ENCODE measurements at regions not wholly inside any gene's neighbourhood (a gene's known extent, or its start where the extent isn't known, plus 50 kb on each side); places are given as distances from the start of the nearest gene placed in this dataset.

DNA sequence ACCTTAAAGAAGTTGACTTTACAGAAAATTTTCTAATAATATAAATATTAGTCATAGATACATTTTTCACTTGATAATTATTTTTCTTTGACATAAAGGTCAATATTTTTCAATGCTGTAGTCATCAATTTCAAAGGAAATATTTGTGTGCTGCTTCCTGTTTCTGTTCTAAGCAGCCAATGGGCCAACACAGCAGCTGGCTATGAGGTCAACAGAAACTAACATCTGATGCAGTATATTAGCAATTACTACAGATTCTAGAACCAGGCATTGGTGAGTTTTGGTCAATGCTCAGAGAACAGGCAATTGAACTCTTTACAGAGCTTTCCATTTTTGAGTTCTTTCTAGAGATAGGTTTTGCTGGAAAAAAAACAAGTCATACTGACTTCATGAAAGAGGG, 669.6 kb upstream of the NRSN1 start:
- TF ChIP-seq, protein P1, sequence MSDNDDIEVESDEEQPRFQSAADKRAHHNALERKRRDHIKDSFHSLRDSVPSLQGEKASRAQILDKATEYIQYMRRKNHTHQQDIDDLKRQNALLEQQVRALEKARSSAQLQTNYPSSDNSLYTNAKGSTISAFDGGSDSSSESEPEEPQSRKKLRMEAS (IDR thresholded peaks at IDR 0.05), result no peak
- TF ChIP-seq SIN3A (IDR thresholded peaks at IDR 0.05; ENCODE audit: low read depth) (no peak), POLR2A (IDR thresholded peaks at IDR 0.05; ENCODE audit: borderline replicate concordance, extremely low read depth, insufficient read depth, insufficient read length) (no peak), ELF1 (IDR thresholded peaks at IDR 0.05; ENCODE audit: borderline replicate concordance, low read depth) (no peak), EZH2 (IDR thresholded peaks at IDR 0.05) (no peak), POLR2AphosphoS5 (IDR thresholded peaks at IDR 0.05; ENCODE audit: low read depth, low read length) (no peak), ZBTB33 (IDR thresholded peaks at IDR 0.05; ENCODE audit: extremely low read depth, insufficient replicate concordance, low read length) (no peak), EZH2phosphoT487 (IDR thresholded peaks at IDR 0.05; ENCODE audit: borderline replicate concordance) (no peak), YY1 (IDR thresholded peaks at IDR 0.05; ENCODE audit: extremely low read depth, insufficient replicate concordance, low read depth, low read length) (no peak), RAD21 (IDR thresholded peaks at IDR 0.05; ENCODE audit: low read depth) (no peak), ZFX (IDR thresholded peaks at IDR 0.05) (no peak)
- TF ChIP-seq, protein P2, sequence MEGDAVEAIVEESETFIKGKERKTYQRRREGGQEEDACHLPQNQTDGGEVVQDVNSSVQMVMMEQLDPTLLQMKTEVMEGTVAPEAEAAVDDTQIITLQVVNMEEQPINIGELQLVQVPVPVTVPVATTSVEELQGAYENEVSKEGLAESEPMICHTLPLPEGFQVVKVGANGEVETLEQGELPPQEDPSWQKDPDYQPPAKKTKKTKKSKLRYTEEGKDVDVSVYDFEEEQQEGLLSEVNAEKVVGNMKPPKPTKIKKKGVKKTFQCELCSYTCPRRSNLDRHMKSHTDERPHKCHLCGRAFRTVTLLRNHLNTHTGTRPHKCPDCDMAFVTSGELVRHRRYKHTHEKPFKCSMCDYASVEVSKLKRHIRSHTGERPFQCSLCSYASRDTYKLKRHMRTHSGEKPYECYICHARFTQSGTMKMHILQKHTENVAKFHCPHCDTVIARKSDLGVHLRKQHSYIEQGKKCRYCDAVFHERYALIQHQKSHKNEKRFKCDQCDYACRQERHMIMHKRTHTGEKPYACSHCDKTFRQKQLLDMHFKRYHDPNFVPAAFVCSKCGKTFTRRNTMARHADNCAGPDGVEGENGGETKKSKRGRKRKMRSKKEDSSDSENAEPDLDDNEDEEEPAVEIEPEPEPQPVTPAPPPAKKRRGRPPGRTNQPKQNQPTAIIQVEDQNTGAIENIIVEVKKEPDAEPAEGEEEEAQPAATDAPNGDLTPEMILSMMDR (IDR thresholded peaks at IDR 0.05 in 2 of 3, conservative IDR thresholded peaks at IDR 0.05 in 1 of 3; ENCODE audit: borderline replicate concordance in 1 of 3, insufficient read depth in 1 of 3, low read depth in 2 of 3, low read length in 2 of 3), result no peak
- TF ChIP-seq, protein P3, sequence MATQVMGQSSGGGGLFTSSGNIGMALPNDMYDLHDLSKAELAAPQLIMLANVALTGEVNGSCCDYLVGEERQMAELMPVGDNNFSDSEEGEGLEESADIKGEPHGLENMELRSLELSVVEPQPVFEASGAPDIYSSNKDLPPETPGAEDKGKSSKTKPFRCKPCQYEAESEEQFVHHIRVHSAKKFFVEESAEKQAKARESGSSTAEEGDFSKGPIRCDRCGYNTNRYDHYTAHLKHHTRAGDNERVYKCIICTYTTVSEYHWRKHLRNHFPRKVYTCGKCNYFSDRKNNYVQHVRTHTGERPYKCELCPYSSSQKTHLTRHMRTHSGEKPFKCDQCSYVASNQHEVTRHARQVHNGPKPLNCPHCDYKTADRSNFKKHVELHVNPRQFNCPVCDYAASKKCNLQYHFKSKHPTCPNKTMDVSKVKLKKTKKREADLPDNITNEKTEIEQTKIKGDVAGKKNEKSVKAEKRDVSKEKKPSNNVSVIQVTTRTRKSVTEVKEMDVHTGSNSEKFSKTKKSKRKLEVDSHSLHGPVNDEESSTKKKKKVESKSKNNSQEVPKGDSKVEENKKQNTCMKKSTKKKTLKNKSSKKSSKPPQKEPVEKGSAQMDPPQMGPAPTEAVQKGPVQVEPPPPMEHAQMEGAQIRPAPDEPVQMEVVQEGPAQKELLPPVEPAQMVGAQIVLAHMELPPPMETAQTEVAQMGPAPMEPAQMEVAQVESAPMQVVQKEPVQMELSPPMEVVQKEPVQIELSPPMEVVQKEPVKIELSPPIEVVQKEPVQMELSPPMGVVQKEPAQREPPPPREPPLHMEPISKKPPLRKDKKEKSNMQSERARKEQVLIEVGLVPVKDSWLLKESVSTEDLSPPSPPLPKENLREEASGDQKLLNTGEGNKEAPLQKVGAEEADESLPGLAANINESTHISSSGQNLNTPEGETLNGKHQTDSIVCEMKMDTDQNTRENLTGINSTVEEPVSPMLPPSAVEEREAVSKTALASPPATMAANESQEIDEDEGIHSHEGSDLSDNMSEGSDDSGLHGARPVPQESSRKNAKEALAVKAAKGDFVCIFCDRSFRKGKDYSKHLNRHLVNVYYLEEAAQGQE (IDR thresholded peaks at IDR 0.05; ENCODE audit: low read depth), result no peak
